NCI-H1105 (cell line): ENCODE measurements at regions not wholly inside any gene's neighbourhood (a gene's known extent, or its start where the extent isn't known, plus 50 kb on each side); places are given as distances from the start of the nearest gene placed in this dataset.

ENCODE experiments used
- DNase-seq: peaks from one replicate; lab custom pipeline; 2025; lab: John Stamatoyannopoulos, UW

GRCh38 chr11:104246590-104246989 lies 82.6 kb upstream of the PDGFD start:
- DNase-seq, result no peak

DNA sequence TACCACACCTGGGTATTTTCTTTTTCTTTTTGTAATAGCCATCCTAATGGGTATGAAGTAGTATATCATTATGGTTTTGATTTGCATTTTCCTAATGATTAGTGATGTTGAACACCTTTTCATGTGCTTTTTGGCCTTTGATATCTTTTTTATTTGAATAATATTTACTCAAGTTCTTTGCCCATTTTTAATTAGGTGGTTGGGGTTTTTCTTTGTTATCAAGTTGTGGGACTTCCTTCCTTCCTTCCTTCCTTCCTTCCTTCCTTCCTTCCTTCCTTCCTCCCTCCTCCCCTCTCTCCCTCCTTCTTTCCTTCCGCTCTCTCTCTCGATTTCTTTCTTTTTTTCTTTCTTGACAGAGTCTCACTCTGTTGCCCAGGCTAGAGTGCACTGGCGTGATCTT lies 75.0 kb upstream of the PDGFD start:
- DNase-seq, result no peak

- DNase-seq, result no peak
Observed at GRCh38 chr11:104225047-104225446, 61.1 kb upstream of the PDGFD start.

DNA sequence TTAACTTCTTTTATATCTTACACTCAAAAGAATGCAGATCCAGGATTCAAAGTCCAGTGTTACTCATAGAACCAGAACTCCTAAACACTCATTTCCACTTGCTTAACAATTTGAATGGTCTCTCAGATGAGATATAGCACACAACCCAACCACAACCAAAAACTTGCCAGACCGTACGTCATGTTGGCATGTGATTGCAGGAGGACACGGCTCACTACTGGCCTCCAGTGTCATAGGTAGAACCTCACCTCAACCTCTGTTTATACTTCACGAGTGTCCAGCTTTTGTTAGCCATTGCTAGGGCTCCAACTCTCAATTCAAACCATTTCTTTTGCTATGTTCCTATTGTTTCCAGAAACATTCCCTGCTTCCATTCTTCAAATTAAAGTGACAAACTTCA lies 58.5 kb upstream of the PDGFD start:
- no peak for DNase-seq

- DNase-seq, result no peak
Observed at GRCh38 chr11:104221455-104221854, 57.5 kb upstream of the PDGFD start.

DNA sequence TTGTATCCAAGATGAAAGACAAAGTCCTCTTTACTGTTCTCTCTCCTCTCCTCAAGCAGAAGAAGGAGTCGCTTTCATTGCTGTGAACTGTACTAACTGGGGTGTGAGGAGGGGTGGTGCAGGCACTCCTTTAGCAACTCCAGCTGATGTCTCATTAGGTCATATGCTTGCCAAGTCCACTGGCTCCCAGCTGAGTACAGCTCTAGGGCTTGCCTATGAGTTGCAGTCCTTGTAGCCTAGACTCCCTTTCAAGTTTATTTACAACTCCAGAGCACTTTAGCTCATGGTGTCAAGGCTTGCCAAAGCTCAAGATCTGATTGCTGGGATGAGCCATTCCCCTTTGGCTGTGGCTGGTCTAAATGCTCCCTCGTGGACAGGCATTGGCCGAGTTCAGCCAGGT lies 55.1 kb upstream of the PDGFD start:
- DNase-seq, result no peak

DNA sequence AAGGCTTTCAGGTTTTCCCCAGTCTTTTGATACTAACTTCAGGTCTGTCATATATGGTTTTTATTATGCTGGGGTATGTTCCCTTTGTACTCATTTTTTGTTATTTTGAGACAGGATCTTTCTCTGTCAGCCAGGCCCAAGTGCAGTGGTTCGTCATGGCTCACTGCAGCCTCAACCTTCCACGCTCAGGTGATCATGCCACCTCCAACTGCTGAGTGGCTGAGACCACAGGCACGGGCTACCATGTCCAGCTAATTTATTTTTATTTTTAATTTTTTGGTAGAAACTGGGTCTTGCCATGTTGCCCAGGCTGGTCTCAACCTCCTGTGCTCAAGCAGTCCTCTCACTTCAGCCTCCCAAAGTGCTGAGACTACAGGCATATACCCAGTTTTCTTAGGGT lies 50.6 kb upstream of the PDGFD start:
- no peak for DNase-seq
